HG03139 (cell line): ENCODE measurements at regions not wholly inside any gene's neighbourhood (a gene's known extent, or its start where the extent isn't known, plus 50 kb on each side); places are given as distances from the start of the nearest gene placed in this dataset.
"Not testable (repeated sequence)": the region's sequence is repeated elsewhere in the genome, so short reads cannot be mapped to it uniquely, and the experiment has no call there.

Experiments used
- ATAC-seq: cut with Tn5 transposase; IDR thresholded peaks from one replicate; pipeline ENCODE4 v1.9.1; 2021; ENCODE audit not compliant: unreplicated experiment

GRCh38 chr15:54843006-54843405 lies 353.7 kb downstream of the RSL24D1 start:
- ATAC-seq: no peak

- ATAC-seq: no peak
Measured at GRCh38 chr15:54841701-54842305, 354.9 kb downstream of the RSL24D1 start.

GRCh38 chr15:54840621-54841398 lies 355.9 kb downstream of the RSL24D1 start:
- ATAC-seq: no peak

GRCh38 chr15:54839379-54839778 lies 357.4 kb downstream of the RSL24D1 start:
- no peak for ATAC-seq

GRCh38 chr15:54836052-54836795 lies 360.5 kb downstream of the RSL24D1 start:
- ATAC-seq: no peak

GRCh38 chr15:54829821-54830220 lies 366.9 kb downstream of the RSL24D1 start:
- ATAC-seq: no peak

- ATAC-seq: no peak
Measured at GRCh38 chr15:54820811-54821210, 375.9 kb downstream of the RSL24D1 start.

GRCh38 chr15:54820098-54820497 lies 376.6 kb downstream of the RSL24D1 start:
- ATAC-seq: no peak

- no peak for ATAC-seq
Measured at GRCh38 chr15:54816401-54816800, 380.3 kb downstream of the RSL24D1 start.

GRCh38 chr15:54815556-54815955 lies 381.2 kb downstream of the RSL24D1 start:
- ATAC-seq: no peak

- no peak for ATAC-seq
Measured at GRCh38 chr15:54812383-54812782, 384.4 kb downstream of the RSL24D1 start.

- no peak for ATAC-seq
Measured at GRCh38 chr15:54810496-54810895, 386.2 kb downstream of the RSL24D1 start.

GRCh38 chr15:54810031-54810430 lies 386.7 kb downstream of the RSL24D1 start:
- no peak for ATAC-seq

GRCh38 chr15:54808321-54808720 lies 388.4 kb downstream of the RSL24D1 start:
- ATAC-seq: no peak

- no peak for ATAC-seq
Measured at GRCh38 chr15:54803987-54804386, 392.8 kb downstream of the RSL24D1 start.

GRCh38 chr15:54803134-54803808 lies 393.5 kb downstream of the RSL24D1 start:
- no peak for ATAC-seq

- no peak for ATAC-seq
Measured at GRCh38 chr15:54792526-54792925, 404.2 kb downstream of the RSL24D1 start.

- no peak for ATAC-seq
Measured at GRCh38 chr15:54790693-54791092, 406.0 kb downstream of the RSL24D1 start.

GRCh38 chr15:54789376-54789775 lies 407.4 kb downstream of the RSL24D1 start:
- ATAC-seq: no peak

- not testable (repeated sequence) for ATAC-seq
Measured at GRCh38 chr15:54781220-54781619, 415.5 kb downstream of the RSL24D1 start.

GRCh38 chr15:54779271-54779670 lies 417.5 kb downstream of the RSL24D1 start:
- no peak for ATAC-seq
